Mesothelial cell of epicardium (in vitro differentiated cells): ENCODE measurements at regions not wholly inside any gene's neighbourhood (a gene's known extent, or its start where the extent isn't known, plus 50 kb on each side); places are given as distances from the start of the nearest gene placed in this dataset.

ENCODE experiments used
- DNase-seq, 2 experiments: peaks; one replicate each; pipeline ENCODE4 v3.0.0; 2021; ENCODE audit warnings: low spot score in 2 of 2; ENCODE audit not compliant: unreplicated experiment in 2 of 2
- H3K27ac Mint-ChIP-seq: 2 replicates; pipeline ENCODE4 v1.8.0; 2021; ENCODE audit warnings: mixed read lengths
- H3K27me3 Mint-ChIP-seq: 2 replicates; pipeline ENCODE4 v1.8.0; 2021; ENCODE audit warnings: low read depth, mixed read lengths
- H3K36me3 Mint-ChIP-seq: 2 replicates; pipeline ENCODE4 v1.8.0; 2021; ENCODE audit warnings: mixed read lengths
- H3K4me1 Mint-ChIP-seq: 2 replicates; pipeline ENCODE4 v1.8.0; 2021; ENCODE audit warnings: mixed read lengths
- H3K4me3 Mint-ChIP-seq: 2 replicates; pipeline ENCODE4 v1.8.0; 2021; ENCODE audit warnings: mild to moderate bottlenecking, moderate library complexity, mixed read lengths
- H3K9me3 Mint-ChIP-seq: 2 replicates; pipeline ENCODE4 v1.8.0; 2021; ENCODE audit warnings: mixed read lengths
- TF ChIP-seq, protein P1 (sequence below): fragments of 200-600 bp; sonication (generic); IDR thresholded peaks from one replicate; pipeline ENCODE4 v1.5.0; 2021; ENCODE audit warnings: antibody characterized with exemption; ENCODE audit not compliant: unreplicated experiment

GRCh38 chr3:1798711-1799405, 299.8 kb upstream of the CNTN4 start:
- no peak for DNase-seq
- Mint-ChIP-seq H3K4me1 (peaks cover 4% of the 10 kb centered on the region), H3K27ac (no peak overlapping the region), H3K36me3 (peaks cover 8% of the 10 kb centered on the region), H3K9me3 (peaks cover 18% of the 10 kb centered on the region), H3K27me3 (no peaks in the 10 kb centered on the region), H3K4me3 (no peak overlapping the region)
- TF ChIP-seq, protein P1, sequence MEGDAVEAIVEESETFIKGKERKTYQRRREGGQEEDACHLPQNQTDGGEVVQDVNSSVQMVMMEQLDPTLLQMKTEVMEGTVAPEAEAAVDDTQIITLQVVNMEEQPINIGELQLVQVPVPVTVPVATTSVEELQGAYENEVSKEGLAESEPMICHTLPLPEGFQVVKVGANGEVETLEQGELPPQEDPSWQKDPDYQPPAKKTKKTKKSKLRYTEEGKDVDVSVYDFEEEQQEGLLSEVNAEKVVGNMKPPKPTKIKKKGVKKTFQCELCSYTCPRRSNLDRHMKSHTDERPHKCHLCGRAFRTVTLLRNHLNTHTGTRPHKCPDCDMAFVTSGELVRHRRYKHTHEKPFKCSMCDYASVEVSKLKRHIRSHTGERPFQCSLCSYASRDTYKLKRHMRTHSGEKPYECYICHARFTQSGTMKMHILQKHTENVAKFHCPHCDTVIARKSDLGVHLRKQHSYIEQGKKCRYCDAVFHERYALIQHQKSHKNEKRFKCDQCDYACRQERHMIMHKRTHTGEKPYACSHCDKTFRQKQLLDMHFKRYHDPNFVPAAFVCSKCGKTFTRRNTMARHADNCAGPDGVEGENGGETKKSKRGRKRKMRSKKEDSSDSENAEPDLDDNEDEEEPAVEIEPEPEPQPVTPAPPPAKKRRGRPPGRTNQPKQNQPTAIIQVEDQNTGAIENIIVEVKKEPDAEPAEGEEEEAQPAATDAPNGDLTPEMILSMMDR = no peak

DNA sequence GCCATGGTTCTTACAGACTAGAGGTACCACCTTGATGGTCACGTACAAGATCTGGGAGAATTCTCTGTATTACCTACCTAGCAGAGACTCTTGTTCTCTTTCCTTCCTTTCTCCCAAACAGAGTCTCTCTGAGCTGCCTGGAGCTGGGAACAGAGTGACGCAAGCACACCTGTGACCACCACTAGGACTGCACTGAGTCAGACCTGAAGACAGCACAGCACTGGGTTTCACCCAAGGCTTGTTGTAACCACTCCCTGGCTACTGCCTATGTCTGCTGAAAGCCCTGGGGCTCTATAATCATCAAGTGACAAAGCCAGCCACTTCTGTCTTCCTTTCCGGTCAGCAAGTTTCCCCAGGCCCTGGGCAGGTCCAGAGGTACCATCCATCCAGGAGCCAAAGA, 293.3 kb upstream of the CNTN4 start:
- TF ChIP-seq, protein P1 = no peak
- no peak overlapping the region for H3K27ac Mint-ChIP-seq

DNA sequence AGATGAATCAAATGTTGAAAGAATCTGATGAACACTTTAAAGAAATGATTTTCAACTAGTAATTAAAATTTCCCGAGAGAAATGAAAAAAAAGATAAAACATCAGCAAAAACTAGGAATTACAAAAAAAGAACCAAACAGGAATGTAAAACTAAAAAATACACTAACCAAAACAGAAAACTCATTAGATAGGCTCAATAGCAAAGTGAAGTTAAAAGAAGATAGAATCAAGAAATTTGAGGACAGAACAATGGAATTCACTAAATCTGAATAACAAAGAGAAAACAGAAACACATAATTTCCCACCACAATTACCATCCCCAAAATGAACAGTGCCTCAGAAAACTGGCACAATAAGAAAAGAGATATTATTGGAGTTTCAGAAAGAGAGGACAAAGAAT, 290.1 kb upstream of the CNTN4 start:
- TF ChIP-seq, protein P1 = no peak

More for the DNA sequence above, 293.3 kb upstream of the CNTN4 start:
- Mint-ChIP-seq H3K27me3 (no peaks in the 10 kb centered on the region), H3K9me3 (peaks cover 64% of the 10 kb centered on the region), H3K4me1 (no peaks in the 10 kb centered on the region), H3K4me3 (no peak overlapping the region), H3K36me3 (peaks cover 17% of the 10 kb centered on the region)
- DNase-seq = no peak

GRCh38 chr3:1823867-1824266, 274.8 kb upstream of the CNTN4 start:
- H3K36me3 Mint-ChIP-seq = no peaks in the 10 kb centered on the region
- H3K27me3 Mint-ChIP-seq = peaks cover 2% of the 10 kb centered on the region
- TF ChIP-seq, protein P1 = no peak
- H3K9me3 Mint-ChIP-seq = no peaks in the 10 kb centered on the region
- no peaks in the 10 kb centered on the region for H3K4me1 Mint-ChIP-seq
- no peak overlapping the region for H3K27ac Mint-ChIP-seq
- no peak overlapping the region for H3K4me3 Mint-ChIP-seq
- DNase-seq = no peak

More for the DNA sequence above, 290.1 kb upstream of the CNTN4 start:
- Mint-ChIP-seq H3K27ac (no peak overlapping the region), H3K4me3 (no peak overlapping the region), H3K9me3 (peaks cover 53% of the 10 kb centered on the region), H3K4me1 (no peaks in the 10 kb centered on the region), H3K27me3 (no peaks in the 10 kb centered on the region), H3K36me3 (peaks cover 10% of the 10 kb centered on the region)
- DNase-seq = no peak

- Mint-ChIP-seq H3K4me1 (no peaks in the 10 kb centered on the region), H3K4me3 (no peak overlapping the region), H3K36me3 (no peaks in the 10 kb centered on the region), H3K27ac (no peak overlapping the region), H3K9me3 (no peaks in the 10 kb centered on the region), H3K27me3 (peaks cover 2% of the 10 kb centered on the region)
- TF ChIP-seq, protein P1 = no peak
- no peak for DNase-seq
Observed at GRCh38 chr3:1824359-1824758, 274.3 kb upstream of the CNTN4 start.

- TF ChIP-seq, protein P1 = no peak
- Mint-ChIP-seq H3K27ac (no peak overlapping the region), H3K4me1 (peaks cover 13% of the 10 kb centered on the region), H3K36me3 (no peaks in the 10 kb centered on the region), H3K27me3 (no peaks in the 10 kb centered on the region), H3K4me3 (no peak overlapping the region), H3K9me3 (peaks cover 12% of the 10 kb centered on the region)
- no peak for DNase-seq
Observed at GRCh38 chr3:1828519-1828918, 270.1 kb upstream of the CNTN4 start.
